Hematopoietic multipotent progenitor cell treated with erythropoietin and hydrocortisone succinate and interleukin-3 and kit ligand, for 17 days (in vitro differentiated cells): ENCODE measurements at regions not wholly inside any gene's neighbourhood (a gene's known extent, or its start where the extent isn't known, plus 50 kb on each side); places are given as distances from the start of the nearest gene placed in this dataset.

Source experiments
- DNase-seq: peaks from one replicate; pipeline ENCODE4 v3.0.0-alpha.2; 2015; ENCODE audit warnings: low spot score

DNA sequence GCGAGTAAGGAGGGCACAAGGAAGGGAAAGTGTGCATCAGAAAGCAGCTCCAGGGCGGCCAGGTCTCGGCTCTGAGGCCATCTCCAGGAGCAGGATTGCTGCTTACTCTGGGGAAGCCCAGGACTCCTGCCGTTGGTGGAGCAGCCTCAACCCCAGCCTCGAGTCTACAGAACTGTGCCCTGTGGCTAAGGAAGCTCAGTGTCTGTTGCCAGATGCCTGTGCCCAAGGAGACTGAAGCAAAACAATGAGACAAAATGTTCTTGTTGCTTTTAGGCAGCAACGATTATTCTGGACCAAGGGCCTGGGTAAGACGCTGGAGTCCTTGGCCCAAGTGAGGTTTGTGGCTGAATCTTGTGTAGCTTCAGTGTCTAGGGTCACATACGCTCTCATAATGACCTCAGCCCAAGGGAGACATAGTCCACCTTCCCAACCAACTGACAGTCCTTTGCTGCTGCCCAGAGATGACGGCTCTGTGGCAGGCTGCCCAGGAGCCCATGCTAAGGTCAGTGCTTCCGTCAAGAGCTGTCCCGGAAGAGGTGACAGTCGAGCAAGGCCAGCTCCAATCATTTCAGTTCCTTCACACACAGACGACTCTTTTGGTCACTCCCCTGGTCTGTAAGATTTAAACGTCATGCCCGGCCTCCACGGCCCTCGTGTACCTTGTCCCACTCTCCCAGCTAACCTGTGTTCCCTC, 223.8 kb downstream of the TTC32 start:
- DNase-seq = no peak

DNA sequence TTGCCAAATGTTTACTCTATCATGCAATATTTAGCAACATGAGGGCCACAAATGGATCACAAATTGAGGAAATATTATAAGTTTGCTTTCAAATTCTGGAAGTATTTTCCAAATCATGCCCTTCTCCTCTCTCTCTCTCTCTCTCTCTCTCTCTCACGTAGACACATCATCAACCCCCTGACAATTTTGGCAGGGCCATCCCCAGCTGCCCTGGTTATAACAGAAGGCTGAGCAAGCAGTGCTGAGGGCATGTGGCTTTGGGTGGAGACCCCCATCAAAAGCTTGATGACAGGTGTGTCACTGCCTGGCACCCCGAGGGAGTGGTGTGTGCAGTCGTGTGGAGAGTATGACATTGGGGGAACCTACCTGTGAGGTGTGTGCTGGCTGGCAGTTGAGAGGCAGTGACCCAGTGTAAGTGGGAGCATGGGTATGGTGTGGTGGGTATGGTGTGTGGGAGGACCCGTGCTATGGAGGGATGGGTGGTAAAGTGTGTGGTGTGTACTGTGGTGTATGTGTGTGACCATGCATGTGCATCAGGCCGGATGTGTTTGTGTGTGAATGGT, 224.5 kb downstream of the TTC32 start:
- DNase-seq = no peak

DNA sequence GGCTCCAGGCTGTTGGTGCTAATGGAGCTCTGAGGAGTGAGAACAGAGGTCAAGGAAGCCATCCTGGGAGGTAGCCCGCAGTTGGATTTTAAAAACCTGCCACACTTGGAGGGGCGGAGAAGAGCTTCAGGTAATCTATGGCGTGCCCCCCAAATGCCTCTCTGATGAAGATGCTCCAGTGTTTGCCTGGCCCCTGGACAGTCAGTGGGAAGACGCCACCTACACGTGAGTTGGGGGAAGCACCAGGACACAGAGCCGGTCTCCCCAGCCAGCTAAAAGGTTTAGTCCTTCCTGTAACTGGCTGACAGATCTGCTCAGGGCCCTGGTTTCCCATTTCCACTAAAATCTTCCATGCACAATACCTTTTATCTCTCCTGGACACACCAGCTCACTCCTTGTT, 225.0 kb downstream of the TTC32 start:
- no peak for DNase-seq

DNA sequence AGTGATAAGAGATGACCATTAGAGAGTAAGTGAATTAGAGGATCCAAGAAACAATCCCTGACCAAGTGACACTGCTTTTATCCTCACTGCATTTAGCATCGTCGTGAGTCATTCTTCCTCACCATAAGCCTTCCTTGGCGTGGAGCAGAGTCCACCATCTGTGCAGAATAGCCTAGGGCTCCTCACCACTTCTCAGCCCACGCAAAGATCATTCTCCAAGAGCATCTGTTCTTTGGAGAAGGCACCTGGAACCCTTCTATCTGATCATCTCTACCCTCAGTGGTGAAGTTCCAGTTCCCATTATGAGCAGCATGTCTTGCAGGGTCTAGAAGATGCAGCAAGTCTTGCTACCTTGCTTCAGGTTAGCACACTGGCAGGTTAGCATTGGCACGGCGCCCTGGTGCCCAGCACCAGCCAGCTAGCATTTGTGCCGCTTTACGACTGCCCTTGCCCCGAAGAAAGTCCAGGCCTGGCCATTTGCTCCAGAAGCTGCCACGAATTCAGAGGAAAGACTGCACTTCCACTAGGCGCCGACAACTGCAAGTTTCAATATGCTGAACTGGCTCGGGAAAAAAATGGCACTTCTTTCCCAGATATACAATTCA, 225.8 kb downstream of the TTC32 start:
- no peak for DNase-seq

DNA sequence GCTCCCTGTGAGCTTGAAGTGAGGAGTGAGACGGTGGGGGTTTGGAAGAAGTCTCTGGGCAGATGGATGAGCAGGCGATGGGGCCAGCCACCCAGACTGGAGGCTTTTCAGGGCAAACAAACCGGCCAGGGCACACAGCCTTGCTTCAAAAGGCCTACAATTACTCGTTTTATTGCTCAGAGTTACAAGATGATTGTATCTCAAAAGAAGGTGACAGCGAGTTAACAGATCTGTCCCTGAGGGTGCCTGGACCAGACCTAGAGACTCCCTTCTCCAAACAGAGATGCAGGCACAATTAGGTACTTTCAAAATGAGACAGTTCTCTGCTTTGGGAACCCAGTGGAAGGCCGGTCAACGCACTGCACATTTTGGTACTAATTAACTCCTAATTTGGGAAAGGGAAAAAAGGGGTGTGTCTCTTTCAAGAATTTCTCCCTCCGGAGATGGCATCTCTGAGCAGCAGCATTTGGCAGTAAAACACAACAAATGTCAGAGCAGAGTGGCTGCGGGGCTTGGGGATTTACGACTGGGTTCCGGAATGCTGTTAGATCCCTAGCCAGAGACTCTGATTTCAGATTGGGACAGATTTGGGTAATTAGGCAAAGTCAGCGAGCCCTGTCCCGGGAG, 226.7 kb downstream of the TTC32 start:
- DNase-seq = no peak

DNA sequence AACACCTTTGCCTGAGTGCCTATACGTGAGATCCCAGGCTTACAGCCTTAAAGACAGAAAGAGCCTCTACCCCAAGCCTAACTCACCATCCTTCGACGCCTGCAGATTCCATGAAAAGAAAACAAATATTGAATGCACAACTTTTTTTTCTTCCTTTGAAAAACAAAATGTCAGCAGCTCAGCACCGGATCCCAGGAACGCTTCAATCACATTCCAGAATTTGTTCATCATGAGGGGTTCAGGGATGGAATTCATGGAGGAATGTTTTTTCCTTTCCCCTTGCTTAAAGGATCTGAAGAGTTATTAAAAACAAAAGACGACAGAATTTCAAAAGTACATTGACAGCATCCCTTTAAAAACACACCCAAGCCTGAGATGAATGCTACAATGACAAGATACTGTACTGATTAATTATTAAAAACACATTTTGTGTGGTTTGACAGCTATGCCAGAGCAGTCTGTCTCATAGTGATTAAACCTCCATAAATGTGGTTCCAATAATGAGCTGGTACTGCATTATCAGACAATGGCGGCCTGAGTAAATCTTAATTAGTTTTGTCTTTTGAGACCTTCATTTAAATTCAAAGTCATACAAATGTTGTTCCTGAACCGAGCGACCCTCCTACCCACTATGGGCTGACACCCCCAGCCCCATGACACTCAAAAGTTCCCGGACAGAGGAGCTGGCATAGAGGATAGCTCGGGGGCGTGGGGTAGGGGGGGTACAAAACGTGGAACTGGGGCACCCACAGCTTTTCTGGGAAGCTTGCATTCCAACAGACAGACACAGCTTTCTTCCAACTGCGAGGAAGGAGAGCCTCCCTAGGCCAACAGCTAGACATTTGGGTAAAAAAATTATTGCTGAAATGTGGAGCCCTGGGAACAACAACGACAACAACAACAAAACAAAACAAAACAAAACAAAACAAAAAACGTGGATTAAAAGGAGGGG, 227.5 kb downstream of the TTC32 start:
- DNase-seq = no peak

DNA sequence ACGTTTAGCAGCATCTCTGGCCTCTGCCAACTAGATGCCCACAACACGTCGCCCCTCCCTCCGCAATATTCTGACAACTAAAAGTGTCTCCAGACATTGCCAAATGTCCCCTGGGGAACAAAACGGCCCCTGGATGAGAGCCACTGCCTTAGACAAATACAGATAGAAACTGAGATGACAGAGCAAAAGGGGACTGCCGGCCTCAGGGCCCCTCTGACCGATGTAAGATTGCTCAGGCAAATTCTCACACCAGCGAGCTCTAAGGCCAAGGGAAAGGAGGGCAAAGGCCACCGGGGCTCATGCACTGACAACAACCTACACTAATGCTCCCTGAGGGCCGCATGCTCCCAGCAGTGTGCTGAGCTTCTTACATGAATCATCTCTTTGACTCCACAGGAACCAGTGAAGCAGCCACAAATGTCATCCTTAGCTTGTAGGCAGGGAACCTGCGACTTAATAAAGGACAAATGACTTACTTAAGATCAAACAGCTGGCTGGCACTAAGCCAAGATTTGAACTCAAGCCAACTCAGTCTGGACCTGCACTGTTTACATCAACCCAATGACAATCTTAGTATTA, 228.5 kb downstream of the TTC32 start:
- peak; percentile 10 for DNase-seq

DNA sequence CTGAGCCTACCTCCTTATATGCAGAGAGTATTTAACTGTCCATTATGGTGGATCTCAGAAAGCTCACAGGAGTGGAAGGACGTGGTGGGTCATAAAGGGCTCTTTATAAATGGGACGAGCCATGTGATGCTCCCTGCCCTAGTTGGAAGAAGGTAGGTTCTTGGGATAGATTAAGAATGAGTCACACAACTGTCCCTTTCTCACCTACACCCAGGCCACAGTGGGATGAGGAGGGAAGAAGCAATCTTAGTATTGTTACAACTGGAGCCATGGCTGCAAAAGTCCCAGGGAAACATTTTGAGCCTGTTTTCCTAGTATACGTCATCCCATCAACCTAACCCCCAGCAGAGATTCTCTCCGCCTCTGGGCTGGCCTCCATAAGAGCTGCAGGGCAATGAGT, 229.9 kb downstream of the TTC32 start:
- DNase-seq = no peak

DNA sequence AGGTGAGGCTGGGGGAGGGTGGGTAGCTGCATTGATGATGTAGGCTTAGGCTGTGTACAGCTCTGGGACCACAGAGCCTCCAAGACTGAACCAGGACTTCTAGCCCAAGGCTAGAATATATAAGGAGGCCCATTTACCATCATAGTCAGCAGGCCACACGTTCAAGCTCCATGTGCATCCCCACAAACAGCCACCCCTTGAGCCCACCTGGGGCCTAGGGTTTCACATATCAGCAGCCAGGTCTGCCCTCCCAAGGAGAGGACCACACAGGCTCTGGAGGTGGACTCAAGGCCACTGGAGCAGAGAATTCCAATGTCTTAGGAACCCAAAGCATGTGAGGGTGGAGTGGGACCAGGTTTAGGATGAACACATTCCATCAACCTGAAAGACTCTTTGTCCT, 230.5 kb downstream of the TTC32 start:
- no peak for DNase-seq

DNA sequence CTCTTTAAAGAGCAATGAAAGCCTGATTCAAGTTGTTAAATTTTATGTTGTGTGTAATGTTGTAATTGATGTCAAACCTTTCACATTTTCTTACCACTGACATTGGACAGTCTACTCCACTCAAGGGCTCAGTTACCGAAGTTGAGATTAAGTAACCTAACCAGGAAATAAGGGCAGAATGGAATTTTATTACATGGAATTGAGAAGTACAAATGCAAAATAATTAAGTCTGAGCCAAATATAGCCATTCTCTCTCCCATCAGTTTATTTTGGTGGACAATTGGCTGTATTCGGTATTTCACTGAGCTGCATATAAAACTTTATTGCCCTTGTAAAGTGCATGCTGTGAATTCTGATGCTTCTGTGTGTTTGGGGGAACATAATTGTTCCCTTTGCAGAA, 231.5 kb downstream of the TTC32 start:
- no peak for DNase-seq

DNA sequence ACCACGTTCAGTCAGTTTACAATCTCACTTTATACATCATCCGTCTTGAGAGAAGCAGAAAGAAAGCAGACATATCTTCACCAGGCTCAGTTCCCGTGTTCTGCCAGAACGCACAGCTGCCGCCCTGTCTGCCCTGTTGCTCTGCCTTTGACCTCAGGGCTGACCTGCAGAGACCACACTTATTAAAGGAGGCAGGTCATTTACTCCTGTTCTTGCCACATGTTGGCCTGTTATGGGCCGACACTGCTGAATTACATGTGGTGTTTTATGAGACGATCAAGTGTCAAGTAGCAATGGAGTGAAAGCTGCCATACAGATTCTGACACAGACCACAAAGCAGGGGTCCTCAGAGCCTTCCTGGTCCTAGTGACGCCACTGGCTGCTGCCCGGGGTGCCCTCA, 232.2 kb downstream of the TTC32 start:
- no peak for DNase-seq

DNA sequence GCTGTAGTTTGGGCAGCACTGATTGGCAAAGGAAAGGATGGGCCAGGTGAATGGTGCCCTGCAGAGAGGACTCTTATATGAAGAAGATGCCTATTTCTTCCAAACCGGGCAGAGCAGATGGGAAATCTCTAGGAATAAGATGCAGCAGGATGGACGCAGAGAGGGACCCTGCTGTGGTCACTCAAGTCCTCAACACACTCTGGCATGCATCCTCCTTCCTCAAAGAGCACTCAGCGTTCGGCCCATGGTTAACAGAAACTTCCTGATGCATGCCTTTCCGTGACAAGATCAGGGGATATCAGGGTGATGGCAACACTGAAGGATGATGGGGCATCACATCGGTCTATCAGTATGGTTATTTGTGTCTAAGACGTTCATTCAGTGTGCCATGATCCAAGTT, 232.7 kb downstream of the TTC32 start:
- no peak for DNase-seq

DNA sequence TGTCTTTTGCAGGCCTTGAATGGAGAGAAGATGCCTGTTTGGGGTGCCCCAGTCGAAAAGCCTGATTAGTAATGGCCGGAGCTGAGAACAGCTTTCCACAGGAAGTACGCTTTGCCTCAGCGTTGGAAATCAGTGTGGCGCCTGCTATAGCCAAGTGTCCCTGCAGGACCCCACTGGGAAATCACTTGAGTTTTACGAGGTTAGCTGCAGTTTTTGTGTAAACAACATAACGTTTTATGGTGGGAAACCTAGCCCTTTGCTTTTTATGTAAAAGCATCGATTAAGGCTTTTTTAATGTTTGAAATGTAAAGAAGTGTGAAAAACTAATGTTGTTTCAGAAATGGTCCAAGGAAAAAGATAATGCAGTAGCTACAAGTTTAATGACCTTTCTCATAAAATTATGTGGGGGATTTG, 234.2 kb downstream of the TTC32 start:
- no peak for DNase-seq

DNA sequence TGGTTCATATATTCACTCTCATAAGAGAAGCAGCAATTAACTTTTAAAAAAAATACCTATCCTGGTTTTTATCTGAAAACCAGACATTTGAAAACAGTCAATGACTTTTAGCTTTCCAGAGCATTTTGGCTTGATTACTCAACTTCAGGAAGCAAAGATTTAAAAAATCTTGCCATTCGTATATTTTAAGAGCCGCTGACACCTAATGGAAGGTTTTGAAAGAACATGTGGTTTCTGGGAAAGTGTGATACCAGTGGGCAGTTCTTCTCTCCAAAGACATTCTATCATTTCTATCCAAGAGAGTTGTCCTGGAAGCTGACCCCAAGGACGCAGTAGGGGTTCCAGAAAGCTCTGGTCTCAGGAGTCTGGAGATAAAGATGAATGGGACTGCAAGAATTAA, 234.7 kb downstream of the TTC32 start:
- no peak for DNase-seq

DNA sequence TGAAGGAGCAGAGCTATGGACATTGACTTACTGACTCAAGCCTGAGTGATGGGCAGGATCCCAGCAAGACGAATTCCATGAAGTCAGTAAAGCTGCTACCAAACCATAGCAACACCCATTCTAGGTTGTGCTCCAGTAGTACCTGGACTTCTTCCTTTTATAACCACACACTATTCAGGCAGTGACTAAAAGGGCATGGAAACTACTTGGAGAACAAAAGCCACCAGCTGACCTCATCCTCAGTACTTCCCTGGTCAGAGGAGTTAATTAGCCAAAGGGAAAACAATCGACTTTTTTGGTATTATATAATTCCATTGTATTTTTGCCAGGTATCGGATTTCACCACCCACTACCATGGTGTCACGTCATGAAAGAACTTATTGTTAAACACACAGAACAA, 237.1 kb downstream of the TTC32 start:
- no peak for DNase-seq

DNA sequence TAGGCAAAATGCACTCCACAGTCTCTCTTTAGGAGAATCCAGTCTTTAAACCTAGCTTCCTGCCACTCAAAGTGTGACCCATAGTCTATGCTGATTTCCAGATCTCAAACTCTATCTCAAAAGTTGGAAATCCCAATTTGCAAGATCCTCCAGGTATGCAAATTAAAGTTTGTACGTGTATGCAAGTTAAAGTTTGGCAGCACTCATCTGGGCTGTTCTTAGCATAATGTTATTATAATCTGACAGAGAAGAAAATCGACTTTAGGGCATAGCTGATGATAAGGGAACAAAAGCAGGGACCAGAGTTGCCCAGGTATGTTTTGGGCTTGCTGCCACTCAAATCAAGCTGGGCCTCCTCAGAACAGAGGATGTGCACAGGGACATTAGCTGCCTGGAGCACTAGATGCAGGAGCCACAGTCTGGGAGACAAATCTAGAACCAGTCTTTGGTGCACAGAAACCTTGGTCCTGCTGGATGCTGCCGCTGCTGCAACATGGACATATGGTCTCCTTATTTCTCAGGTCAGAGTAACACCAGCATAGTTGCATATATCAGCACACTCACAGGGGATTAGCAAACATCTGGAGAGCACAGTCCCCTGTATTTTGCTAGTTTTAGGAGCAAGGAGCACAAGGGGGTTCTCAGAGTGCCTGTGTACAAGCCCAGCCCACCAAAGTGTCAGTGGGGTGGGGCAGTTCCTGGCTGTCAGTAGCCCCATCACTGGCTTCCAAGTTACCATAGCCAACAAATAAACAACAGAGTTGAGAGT, 242.6 kb downstream of the TTC32 start:
- DNase-seq = no peak

DNA sequence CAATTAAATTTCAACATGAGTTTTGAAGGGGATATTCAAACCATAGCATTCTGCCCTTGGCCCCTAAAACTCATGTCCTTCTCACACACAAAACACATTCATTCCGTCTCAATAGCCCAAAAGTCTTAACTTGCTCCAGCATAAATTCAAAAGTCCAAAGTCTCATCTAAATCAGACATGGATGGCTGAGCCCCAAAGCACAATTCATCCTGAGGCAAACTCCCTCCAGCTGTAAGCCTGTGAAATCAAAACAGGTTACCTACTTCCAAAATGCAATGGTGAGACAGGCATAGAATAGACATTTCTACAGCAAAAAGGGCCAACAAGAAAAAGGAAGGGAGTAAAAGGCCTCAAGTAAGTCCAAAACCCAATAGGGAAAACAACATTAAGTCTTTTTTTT, 245.8 kb downstream of the TTC32 start:
- DNase-seq = no peak

DNA sequence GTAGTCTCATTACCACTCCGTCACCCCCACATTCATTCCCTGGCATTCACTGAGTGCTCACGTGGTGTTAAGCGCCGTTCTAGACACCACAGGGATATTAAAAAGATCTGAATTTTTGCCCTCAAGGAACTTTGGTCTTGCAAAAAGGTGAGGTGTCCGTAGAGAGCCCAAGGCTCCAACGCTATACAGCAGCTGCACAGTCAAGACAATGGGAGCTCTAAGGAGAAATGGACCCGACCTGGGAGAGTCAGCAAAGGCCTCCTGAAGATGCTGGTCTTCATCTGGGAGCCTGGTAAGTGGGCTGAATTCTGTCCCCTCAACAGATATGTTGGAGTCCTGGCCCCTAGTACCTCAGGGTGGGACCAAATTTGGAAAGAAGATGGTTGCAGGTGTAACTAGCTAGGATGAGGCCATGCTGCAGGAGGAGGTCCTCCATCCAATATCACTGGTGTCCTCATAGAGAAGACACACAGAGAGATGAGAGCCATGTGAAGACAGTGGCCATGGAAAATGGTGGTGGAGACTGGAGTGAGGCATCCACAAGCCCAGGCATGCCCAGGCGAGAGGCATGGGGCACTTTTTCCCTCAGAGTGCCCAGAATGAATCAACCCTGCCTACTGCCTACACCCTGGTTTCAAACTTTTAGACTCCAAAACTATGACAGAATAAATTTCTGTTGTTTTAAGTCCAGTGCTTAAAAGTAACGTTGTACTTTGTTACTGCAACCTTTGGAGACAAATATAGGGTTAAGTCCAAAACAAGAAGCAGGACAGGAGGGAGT, 247.3 kb downstream of the TTC32 start:
- no peak for DNase-seq

DNA sequence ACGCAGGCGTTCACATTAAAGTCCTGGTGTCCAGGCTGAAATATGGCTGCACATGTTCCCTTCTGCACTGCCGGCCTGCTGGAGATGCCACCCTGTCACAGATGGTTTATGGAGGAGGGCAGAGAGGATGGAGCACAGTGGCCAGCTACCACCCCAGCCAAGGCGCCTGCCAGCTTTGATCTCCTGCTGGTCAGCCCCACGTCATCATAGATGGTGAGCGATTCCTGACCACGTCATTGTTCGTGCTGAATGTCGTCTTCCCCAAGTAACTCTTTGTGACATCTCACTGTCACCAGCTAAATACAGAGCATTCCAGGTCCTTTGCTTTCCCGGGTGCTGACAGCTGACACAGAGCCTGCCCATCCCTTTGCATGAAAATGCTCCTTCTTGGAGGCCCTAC, 248.3 kb downstream of the TTC32 start:
- DNase-seq = no peak

DNA sequence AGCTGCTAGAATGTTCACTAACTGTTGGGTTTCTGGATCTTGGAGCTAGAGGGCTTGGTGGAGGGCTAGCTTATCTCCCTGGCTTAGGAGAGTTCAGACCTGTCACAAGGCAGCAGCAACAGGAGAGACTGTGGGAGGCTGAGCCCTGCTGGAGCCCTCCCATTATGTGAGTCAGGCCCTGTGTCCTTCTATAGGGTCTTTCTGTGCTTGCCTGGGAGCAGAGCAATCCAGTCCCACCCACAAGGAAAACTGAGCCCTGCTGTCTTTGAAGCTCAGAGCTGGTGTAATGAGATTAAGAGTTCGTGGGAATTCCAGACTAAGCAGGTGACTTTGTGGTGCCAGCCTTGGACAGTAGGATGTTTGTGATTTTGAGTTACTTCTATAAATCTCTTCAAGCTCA, 249.0 kb downstream of the TTC32 start:
- no peak for DNase-seq
